HT-29 (cell line): ENCODE measurements at regions not wholly inside any gene's neighbourhood (a gene's known extent, or its start where the extent isn't known, plus 50 kb on each side); places are given as distances from the start of the nearest gene placed in this dataset.

ENCODE experiments used
- DNase-seq: peaks from one replicate; pipeline ENCODE4 v3.0.0-alpha.2; 2015; ENCODE audit warnings: low spot score

DNA sequence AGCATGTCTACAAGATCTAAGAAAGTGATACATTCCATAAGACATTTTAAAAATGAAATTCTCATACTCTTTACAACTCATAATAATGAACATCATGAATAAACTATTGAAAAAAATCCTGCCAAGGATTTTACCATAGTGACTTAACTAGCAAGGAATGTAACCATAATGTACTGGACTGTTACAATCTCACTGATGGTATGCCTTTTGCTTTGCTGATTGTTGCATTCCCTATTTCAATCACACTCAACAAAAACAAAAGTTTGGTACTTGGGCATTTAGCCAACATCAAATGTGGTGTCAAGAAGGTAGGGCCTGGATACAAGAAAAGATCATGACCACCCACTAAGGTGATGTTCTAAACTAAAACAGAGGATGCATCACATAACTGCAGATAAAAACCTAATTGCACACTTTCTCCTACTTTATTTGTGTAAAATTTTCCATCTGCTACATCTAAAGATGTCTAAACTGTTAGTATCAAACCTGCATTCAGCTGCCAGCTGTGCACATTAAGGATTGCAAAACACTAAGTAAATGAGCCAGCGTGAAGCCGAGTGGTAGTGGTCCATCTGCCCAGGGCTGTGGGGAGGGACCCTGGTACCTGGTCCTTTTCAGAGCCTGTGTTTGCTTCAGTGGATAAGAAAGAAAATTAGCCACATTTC lies 564.4 kb downstream of the ZEB2 start:
- DNase-seq = no peak

DNA sequence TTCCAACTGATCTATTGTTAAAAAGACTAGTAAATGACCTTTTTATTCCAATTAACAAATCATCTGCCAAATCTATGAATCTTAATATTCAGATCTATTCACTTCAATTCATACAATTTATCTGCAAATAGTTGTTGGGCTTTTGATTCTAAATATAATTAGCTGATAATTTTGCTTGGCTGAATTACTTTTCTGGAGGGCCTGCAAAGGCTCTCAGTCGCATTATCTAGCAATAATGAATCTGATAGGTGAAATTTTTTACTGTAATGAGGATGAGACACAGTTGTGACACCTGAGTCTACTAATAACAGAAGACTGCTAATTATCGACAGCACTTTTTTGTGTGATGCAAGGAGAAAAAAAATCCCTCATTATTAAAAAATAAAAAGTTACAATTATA lies 565.1 kb downstream of the ZEB2 start:
- no peak for DNase-seq

DNA sequence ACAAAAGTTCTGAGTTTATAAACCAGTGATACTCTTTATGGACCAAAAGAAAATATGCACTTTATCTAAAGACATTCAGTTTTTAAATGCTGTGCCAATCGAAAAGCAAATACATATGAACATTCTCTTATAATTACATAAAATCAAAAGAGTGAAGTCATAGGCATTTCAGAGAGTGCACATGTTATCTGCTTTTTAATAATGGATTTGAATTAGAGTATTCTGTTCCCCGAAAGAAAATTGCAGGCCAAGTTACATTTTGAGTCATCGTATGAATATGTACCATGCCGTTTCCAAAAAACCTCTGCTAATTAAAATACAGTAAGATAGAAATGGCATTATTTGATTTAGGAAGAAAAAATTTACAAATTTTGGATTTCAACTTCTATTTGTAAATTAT lies 565.7 kb downstream of the ZEB2 start:
- DNase-seq = no peak

DNA sequence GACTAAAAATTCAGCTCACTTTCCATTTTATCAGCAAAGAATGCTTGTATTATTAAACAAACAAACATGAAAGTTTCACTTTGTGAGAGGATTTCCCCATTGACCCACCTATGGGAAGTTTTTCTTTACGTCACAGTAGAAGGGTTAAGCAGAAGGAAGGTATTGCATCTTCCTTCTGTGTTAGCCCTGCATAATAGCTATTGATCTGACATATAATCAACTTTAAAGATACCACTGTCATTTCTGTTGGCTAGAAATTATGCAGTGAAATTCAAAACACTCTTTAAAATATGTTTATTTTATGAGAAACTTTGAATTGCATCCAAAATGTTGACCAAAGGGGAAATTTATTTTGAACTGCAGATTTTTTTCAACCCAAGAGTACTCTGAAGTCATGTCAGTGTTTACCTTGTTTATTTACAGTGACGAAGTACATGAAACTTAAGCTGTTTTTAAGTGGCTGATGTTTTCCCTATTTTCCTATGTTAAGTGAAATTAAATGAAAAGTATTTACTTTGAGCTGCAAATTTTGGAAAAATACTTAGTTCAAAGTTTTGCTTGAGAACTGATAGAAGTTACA lies 566.4 kb downstream of the ZEB2 start:
- no peak for DNase-seq

DNA sequence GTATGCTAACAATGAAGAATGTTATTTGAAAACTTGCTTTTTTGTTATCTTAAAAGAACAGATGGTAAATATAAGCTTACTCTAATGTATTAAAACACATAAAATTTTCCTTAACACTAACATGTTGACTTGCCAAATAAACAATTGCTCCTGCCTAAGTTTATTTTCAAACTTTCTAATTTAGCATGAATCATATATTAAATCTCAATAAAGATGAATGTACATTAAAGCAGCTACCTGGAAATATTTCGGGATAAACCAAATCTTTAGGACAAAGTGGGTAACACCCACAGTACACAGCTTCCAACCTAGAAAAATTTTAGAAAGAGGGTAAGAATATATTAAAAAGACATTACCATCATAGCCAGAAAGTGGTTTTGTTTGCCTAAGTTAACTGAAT lies 567.4 kb downstream of the ZEB2 start:
- no peak for DNase-seq

DNA sequence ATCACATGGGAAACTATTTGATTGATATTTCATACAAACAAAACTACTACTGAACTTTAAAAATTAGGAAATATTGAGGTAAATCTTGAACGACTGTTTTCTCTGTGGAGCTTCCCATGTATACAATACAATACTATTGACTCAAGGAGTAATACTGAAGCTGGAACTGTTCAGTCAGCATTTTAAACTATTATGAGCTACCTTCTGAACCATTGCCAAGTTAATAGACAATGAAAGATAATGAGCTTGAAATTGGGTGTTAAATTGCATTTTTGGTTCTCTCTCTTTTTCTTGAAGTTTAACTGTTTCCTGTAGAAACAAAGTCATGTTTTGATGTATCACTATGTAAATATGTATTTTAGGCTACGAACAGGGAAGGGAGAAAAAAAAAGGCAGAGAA lies 569.2 kb downstream of the ZEB2 start:
- no peak for DNase-seq

DNA sequence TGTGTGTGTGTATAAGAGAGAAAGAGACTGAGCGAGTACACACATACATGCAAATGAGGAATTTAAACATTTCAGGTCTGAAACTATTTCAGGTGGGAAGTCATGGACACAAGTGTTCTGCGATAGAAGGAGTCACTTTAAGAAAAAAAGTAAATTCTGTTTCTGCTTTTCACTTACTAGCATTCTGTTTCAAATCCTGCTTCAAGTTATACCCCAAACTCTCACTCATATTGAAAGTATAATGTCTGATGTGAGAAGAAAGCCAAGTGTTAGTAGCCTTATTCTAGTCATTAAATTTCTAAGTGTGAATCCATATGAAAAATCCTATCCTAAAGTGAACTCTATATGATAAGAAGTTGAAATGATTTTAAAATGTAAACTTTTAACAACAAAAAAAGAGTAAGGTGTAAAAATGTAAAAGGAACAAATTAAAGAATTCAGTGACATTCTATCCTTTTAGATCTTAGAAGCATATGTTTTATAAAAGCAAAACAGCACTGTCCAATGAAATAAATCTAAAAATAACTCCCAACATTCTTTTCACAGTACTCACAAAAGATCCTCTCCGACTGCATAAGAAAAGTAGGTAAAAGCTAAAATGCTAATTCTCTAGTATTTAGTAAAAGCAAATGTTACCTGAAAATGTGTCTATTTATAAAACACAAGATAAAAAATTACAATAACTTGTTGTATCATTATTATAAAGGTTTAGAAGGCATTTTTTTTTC lies 570.6 kb downstream of the ZEB2 start:
- no peak for DNase-seq

DNA sequence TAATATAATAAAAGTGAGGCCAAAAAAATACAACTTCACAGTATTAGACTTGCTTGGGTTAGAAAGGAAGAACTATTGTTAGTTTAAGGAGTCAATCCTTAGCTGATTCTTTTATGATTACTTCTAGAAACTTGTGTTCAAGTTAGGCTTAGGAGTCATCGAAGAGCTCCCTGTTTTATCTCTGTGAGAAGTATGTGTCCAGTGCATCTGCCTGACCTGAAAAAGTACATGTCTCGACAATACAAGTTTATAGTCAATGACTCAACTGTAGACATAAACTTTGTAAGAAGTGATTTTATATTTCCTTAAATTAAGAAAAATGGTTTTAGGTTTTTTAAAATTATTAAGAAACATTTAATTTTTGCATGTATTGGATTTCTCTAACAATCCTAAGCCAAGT lies 571.2 kb downstream of the ZEB2 start:
- DNase-seq = no peak

DNA sequence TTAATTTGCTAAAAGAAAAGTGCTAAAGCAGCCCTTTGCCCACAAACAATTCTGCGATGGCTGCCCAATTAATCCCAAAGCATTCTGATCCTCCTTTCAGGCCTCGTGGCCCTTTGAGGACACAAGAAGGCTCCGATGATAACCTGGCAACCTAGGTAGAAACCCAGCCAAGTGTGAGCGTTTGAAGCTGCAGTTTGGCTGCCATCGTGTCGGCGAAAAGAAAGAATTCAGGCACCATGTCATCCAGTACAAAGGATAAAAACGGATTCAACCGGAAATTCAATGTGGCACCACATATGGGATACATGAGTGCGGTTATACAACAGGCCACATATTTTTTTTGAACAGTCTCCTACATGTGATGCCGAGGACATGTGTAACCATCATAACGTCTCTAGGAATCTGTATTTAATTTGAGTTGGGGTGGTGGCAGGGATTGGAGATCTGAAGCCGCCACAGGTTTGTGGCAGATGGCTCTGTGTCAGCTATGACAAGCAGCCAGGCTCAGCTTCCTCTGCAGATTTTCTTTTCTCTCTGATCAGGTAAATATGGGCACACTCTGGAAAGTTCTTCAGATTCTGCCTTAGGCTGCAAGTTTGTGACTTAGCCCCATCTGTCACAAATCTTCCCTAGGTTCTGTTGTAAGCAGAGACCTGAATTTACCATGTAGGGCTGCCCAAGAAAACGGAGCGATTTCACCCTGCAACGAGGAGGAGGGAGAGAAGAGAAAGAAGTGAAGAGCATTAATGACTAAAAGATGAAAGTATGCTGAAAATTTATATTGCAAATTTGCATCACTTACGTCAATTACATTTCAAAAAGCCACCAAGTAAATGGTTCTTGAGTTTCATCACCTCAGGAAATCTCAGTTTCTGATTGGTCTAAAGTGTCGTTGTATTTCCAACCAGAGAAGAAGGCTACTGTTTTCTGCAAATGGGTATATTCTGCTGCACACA lies 573.2 kb downstream of the ZEB2 start:
- DNase-seq = no peak

DNA sequence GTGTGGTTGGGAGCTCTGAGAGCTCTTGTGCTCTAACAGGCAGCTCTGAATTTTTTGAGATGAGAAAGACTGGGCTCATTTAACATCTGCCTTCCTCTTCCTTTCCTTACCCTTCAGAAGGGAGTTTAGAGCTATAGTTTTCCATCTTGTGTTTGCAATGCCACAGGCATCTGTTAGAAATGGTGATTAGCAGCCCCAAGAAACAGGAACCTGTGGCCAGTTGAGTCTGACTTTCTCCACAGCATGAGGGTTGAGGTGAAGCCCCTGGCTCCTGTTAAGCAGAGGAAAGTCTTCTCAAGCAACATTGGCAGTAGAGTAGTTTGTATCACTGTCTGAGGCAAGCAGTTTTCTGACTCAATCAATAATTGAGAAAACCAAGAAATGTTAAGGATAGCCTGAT lies 577.4 kb downstream of the ZEB2 start:
- DNase-seq = no peak

DNA sequence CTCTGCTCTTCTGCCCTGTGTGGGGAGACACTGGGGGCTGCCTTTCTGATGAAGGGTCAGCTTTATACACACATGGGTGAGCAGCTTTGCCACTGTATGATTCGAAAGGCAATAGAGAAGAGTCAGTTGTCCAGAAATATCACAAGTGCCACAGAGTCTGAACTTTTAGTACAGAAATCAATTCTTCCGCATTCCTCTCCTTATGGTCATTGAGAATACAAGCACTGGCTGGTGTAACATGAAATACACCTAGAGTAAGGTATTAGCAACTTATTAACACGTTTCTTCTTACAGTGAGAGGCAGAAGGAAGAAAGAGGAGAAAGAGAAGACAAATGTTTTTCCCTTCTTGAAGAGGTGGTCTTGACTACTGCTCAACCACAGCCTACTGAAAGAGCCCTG lies 579.2 kb downstream of the ZEB2 start:
- DNase-seq = no peak

DNA sequence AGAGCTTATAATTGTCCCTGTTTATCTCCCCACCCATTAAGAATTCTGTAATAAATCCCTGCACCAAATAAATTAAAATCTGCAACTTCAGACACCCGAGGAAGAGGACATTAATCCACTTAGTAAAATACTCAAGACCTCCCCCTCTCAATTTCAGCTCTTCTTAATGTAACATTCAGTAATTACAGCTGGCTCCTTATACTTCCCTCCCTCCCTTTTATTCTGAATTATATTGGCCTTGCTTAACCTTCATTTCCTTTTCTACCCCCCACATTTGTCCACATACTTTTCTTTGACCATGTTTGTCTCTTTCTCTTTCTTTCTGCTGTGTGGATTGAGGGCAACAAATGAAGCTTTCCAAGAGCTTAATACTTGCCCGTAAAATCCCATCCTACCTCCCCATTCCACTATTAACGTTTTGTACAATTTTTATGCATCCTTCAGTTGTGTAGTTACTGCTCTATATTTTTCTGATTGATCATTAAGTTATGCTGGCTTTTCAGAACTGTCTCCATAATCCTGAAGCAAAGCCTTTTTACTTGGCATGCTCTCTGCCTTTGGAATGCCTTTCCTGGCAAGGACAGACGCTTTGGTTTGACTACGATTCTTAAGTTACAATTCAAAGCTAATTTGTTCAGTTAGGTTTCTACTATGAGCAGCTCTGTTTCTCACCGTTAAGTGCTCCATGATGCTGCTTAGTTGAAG lies 580.1 kb downstream of the ZEB2 start:
- DNase-seq = no peak

DNA sequence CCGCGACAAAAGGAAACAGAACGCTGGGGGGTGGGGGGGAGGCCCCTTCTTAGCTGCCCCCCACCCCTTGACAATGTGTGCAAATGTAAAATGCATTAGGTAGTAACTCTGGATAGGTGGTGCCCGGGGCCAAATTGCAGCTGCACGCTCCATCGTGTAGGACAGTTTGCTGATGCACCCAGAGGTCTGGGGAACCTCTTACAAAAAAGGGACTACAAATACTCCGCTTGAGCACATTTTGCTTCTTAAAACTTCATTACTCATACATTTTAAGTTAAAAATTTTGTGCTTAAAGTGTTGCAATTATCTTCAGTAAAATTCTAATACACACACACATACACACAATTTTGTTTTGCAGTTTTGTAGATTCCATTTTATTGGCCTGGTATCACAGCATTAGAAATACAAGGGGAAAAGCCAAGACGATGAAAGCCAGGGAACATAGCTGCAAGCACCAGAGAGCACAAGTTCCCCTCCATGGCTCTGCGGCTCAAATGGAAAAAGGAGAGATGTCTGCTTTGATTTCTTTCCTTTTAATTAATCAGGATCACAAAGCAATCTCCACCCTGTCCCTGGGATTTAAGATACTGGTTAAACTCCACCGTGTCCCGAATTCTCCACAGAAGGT lies 582.1 kb downstream of the ZEB2 start:
- no peak for DNase-seq

DNA sequence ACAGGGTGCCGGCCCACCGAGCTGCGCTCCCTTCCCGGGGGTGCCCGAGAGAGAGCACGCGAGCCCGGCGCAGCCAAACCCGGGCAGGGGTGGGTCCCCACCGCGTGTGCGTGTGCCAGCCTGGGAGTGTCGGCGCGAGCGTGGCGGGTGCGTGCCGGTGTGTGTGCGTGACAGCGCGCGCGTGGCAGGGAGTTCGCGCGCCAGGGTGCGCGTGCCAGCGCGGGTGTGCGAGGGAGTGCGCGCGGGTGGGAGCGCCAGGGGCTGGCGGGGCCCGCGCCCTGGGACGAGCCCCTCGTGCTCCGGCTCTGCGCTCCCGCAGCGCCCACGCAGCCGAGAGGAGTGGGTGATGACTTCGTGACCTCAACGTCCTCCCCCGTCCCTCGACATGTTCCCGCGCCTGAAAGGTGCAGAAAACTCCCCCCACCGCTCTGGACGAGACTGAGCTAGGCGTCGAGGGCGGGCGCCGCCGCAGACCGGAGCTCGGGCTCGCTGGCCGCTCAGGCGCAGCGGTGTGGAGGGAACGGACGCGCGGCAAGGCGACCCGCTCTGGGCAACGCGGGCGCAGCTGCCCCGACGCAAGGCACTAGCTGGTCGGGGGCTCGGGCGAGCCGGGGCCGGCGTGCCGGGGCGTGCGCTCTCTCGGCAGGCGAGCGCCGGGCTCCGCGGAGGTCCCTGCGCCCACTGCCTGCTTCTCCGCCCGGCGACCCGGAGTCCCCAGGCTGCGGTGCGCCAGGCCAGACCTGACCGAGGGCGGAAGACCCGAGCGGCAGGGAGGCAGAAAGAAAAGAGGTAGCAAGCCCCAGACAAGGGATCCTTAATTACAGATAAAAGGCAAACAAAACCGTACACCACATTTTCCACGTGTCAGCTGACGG lies 582.8 kb downstream of the ZEB2 start:
- no peak for DNase-seq

DNA sequence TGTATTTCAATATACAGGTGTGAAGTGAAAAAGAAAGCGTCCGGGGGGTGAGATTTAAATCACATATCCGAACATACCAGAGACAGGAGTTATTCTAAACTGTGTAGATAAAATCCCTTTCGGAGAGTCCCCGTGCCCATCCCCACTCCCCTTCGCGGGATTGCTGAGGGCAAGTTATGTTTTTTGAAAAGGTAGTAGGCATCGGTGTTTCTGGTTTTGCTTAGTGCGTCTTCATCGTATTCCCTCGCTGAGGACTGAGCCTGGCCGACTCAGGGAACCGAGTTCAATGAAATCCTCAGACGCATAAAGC lies 583.4 kb downstream of the ZEB2 start:
- DNase-seq = no peak

DNA sequence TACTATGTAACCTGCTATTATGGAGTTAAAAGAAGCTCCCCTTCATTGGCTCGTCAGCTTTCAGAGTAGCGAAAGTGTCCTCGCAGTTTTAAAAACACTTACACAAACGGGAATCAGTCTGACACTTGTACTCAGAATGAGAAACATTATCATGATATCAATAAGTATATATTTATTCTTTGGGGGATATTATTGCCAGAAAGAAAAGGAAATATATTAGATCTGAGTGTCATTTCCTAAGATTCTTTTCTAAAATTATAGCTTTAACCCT lies 584.5 kb downstream of the ZEB2 start:
- DNase-seq = no peak

DNA sequence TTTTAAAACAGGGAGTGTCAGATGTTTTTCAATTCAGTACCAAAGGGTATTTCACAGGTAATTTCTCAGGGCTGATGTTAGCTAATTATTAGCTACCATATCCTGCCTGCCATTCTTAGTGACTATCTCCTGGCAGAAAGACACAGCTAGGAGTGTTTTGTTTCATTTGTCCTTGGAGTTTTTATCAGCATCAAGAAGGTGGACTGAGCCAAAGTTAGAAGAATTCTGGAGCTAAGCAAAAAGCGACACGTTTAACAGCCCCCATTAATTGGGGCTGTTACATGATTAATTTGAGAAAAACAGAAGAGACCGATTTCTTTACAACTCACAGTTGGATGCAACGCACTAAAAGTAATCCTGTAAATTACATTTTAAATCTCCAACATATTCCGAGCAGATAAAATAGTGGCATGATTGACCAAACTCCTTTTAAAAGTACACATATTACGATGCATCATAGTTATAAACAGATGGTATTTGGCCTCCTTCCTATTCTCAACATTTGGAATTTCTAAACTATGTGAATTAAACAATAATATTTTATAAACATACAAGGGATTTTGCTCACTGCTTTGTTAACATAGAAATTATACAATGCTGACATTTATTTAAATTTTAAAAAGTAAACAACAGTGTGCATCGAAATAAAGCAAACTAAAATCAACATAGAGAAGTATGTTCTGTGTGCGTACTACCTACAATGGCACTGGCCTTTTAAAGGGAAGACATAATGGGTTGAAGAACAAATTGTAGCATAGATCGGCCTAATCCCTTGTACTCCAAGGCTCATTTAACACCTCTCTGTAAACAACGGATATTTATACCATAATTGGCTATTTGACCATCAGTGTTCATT lies 585.1 kb downstream of the ZEB2 start:
- DNase-seq = peak; percentile 13

DNA sequence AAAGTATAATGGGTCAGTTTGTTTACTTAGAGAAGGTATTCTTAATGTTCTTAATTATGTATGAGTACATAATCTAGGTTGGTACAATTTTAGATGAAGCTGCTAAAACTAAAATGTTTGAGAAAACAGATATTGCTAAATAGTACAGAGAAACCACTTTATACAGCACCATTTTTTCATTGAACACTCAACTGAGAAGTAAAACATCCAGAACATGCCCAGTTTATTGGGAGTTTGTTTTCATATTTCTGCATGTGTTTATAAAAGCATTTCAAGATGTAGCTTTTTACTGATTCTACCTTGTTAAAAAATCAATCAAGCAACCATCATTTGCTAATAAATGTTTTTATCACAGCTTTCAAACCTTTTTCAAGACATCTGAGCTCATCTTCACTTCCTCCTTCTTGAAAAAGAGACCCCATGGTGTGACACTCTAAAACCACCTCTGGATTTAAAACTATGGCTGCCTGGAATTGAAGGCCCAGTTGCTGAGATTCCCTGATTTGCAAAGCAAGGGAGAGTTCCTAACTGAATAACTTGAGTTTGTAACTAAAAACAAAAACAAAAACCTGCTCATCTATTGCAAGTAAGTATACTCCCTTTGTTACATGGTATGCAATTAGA lies 585.9 kb downstream of the ZEB2 start:
- no peak for DNase-seq

DNA sequence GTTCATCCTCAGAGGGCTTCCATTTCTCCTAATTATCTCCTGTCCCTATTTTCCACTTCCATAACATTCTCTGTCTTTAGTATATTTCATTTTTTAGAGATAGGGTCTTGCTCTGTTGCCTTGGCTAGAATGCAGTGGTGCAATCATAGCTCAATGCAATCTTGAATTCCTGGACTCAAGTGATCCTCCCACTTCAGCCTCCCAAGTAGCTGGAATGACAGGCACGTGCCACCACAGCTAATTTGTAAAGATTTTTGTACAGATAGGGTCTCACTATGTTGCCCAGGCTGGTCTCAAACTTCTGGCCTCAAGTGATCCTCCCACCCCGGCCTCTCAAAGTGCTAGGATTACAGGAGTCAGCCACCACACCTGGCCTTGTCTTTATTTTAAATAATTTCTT lies 589.0 kb downstream of the ZEB2 start:
- no peak for DNase-seq
